SK-N-SH (cell line): ENCODE measurements at regions not wholly inside any gene's neighbourhood (a gene's known extent, or its start where the extent isn't known, plus 50 kb on each side); places are given as distances from the start of the nearest gene placed in this dataset.

Source experiments
- CTCF ChIA-PET: fragments of 300-600, 350-600 bp; formaldehyde crosslinking; extraction: SDS; loops from one replicate; lab custom pipeline; 2021; lab: Yijun Ruan, JAX
- POLR2A ChIA-PET: fragments of 350-600 bp; sonication (Branson Sonifier 250); formaldehyde crosslinking; extraction: SDS; loops from one replicate; lab custom pipeline; 2020; ENCODE audit warnings: antibody characterized with exemption, inconsistent platforms; lab: Yijun Ruan, JAX
- DNase-seq: peaks from one replicate; pipeline ENCODE4 v3.0.0; 2012
- H2AFZ ChIP-seq: fragments of 200-600 bp; sonication (generic); 2 replicates; pipeline ENCODE4 v1.8.1; 2016; ENCODE audit warnings: antibody characterized with exemption, mild to moderate bottlenecking, low read depth
- H3F3A ChIP-seq: fragments of 200-600 bp; sonication (generic); replicated peaks from 2 replicates; pipeline ENCODE3; 2016; ENCODE audit warnings: antibody characterized with exemption, mild to moderate bottlenecking; ENCODE audit not compliant: insufficient read depth
- H3K27ac ChIP-seq, 2 experiments: fragments of 200-500 bp in 1 of 2; fragments of 200-600 bp in 1 of 2; sonication (Bioruptor generic) in 1 of 2; sonication (generic), shearing (Covaris generic) in 1 of 2; 2 replicates each; pipeline versions ENCODE4 v1.5.1 to v1.6.1; 2014 to 2016; ENCODE audit warnings: low read depth in 2 of 2, inconsistent platforms in 1 of 2, low read length in 1 of 2, mild to moderate bottlenecking in 1 of 2, mixed read lengths in 1 of 2
- H3K27me3 ChIP-seq: fragments of 200-600 bp; sonication (generic), shearing (Covaris generic); 2 replicates; pipeline ENCODE4 v1.6.1; 2016; ENCODE audit warnings: mixed run types; ENCODE audit not compliant: insufficient read depth
- H3K36me3 ChIP-seq, 2 experiments: fragments of 200-500 bp in 1 of 2; fragments of 200-600 bp in 1 of 2; sonication (Bioruptor generic) in 1 of 2; sonication (generic) in 1 of 2; replicated peaks in 1 of 2; 2 replicates each; pipeline versions ENCODE3 to v1.5.1; 2014 to 2016; ENCODE audit warnings: low read length in 1 of 2, mild to moderate bottlenecking in 1 of 2; ENCODE audit not compliant: insufficient read depth in 2 of 2, control insufficient read depth in 1 of 2
- H3K4me1 ChIP-seq, 2 experiments: fragments of 200-500 bp in 1 of 2; fragments of 200-600 bp in 1 of 2; sonication (Bioruptor generic) in 1 of 2; sonication (generic), shearing (Covaris generic) in 1 of 2; 2 replicates each; pipeline versions ENCODE4 v1.5.1 to v1.6.1; 2014 to 2016; ENCODE audit warnings: low read depth in 1 of 2, low read length in 1 of 2, mixed run types in 1 of 2; ENCODE audit not compliant: insufficient read depth in 2 of 2, control insufficient read depth in 1 of 2
- H3K4me2 ChIP-seq: fragments of 200-600 bp; sonication (generic), shearing (Covaris generic); 2 replicates; pipeline ENCODE4 v1.6.1; 2017; ENCODE audit warnings: mixed run types
- H3K4me3 ChIP-seq, 2 experiments: fragments of 200-500 bp in 1 of 2; fragments of 200-600 bp in 1 of 2; sonication (Bioruptor generic) in 1 of 2; sonication (generic), shearing (Covaris generic) in 1 of 2; 2 replicates each; pipeline versions ENCODE4 v1.5.1 to v1.8.1; 2014 to 2016; ENCODE audit warnings: low read depth in 2 of 2, inconsistent platforms in 1 of 2, low read length in 1 of 2, mild to moderate bottlenecking in 1 of 2, mixed read lengths in 1 of 2, moderate library complexity in 1 of 2
- H3K79me2 ChIP-seq: fragments of 200-600 bp; sonication (generic); 2 replicates; pipeline ENCODE4 v1.8.1; 2017; ENCODE audit warnings: mild to moderate bottlenecking; ENCODE audit not compliant: insufficient read depth
- H3K9ac ChIP-seq: fragments of 200-600 bp; sonication (generic); 2 replicates; pipeline ENCODE4 v1.6.1; 2017; ENCODE audit warnings: mixed run types
- H3K9me2 ChIP-seq: fragments of 200-600 bp; sonication (generic); 2 replicates; pipeline ENCODE4 v1.6.1; 2017; ENCODE audit warnings: mixed run types
- H3K9me3 ChIP-seq: fragments of 200-600 bp; sonication (generic); 2 replicates; pipeline ENCODE4 v1.6.1; 2017; ENCODE audit warnings: mixed run types, mild to moderate bottlenecking, moderate library complexity
- H4K20me1 ChIP-seq: fragments of 200-600 bp; sonication (generic); 2 replicates; pipeline ENCODE4 v1.6.1; 2017; ENCODE audit warnings: mild to moderate bottlenecking, mixed run types; ENCODE audit not compliant: insufficient read depth
- ELF1 ChIP-seq: IDR thresholded peaks from 2 replicates; pipeline ENCODE4 v1.4.0; 2012
- EP300 ChIP-seq, 2 experiments: IDR thresholded peaks; 2 replicates each; pipeline versions ENCODE4 v1.4.0 to v1.6.1; 2012; ENCODE audit warnings: borderline replicate concordance in 1 of 2, low read depth in 1 of 2, low read length in 1 of 2
- EZH2phosphoT487 ChIP-seq: fragments of 200-600 bp; sonication (generic); IDR thresholded peaks from 2 replicates; pipeline ENCODE4 v1.6.1; 2017; ENCODE audit warnings: low read depth, mixed run types, mild to moderate bottlenecking, antibody characterized with exemption, moderate library complexity, borderline replicate concordance
- FOSL2 ChIP-seq: IDR thresholded peaks from 2 replicates; pipeline ENCODE4 v1.4.0; 2012; ENCODE audit warnings: low read depth, mild to moderate bottlenecking, moderate library complexity, borderline replicate concordance
- FOXM1 ChIP-seq: IDR thresholded peaks from 2 replicates; pipeline ENCODE4 v1.4.0; 2012; ENCODE audit warnings: low read depth, mild to moderate bottlenecking
- GATA2 ChIP-seq: sonication (generic); formaldehyde crosslinking; IDR thresholded peaks from 2 replicates; pipeline ENCODE4 v1.5.0; 2020; ENCODE audit warnings: mild to moderate bottlenecking, missing genetic modification reagents
- MEF2A ChIP-seq: IDR thresholded peaks from 2 replicates; pipeline ENCODE4 v1.4.0; 2012; ENCODE audit warnings: low read depth, borderline replicate concordance
- NRF1 ChIP-seq: IDR thresholded peaks from 2 replicates; pipeline ENCODE4 v1.6.1; 2012; ENCODE audit warnings: low read depth, mild to moderate bottlenecking, low read length
- SIN3A ChIP-seq: IDR thresholded peaks from 2 replicates; pipeline ENCODE4 v1.6.1; 2012; ENCODE audit warnings: low read depth, mild to moderate bottlenecking, low read length, moderate library complexity, borderline replicate concordance
- SMC3 ChIP-seq: IDR thresholded peaks from 2 replicates; pipeline ENCODE4 v1.6.1; 2012; ENCODE audit warnings: low read depth, low read length, improper control_type of control experiment
- TAF1 ChIP-seq: IDR thresholded peaks from 2 replicates; pipeline ENCODE4 v1.6.1; 2012; ENCODE audit warnings: low read depth, mild to moderate bottlenecking, low read length, moderate library complexity, borderline replicate concordance
- TCF12 ChIP-seq: IDR thresholded peaks from 2 replicates; pipeline ENCODE4 v1.4.0; 2012
- TEAD4 ChIP-seq: IDR thresholded peaks from 2 replicates; pipeline ENCODE4 v1.4.0; 2012; ENCODE audit warnings: mild to moderate bottlenecking, borderline replicate concordance; ENCODE audit not compliant: insufficient read depth
- WGBS: methylation state at CpG from one replicate; pipeline ENCODE4 v1.1.6; 2017; ENCODE audit warnings: low lambda C conversion rate; 5-methylcytosine and 5-hydroxymethylcytosine counted together
- TF ChIP-seq, protein P1 (sequence below): fragments of 150-350 bp; IDR thresholded peaks from 2 replicates; pipeline ENCODE4 v1.6.1; 2017; ENCODE audit warnings: antibody characterized with exemption, low read length, low read depth, borderline replicate concordance
- TF ChIP-seq, protein P2 (sequence below): fragments of 200-600 bp; sonication (generic); IDR thresholded peaks from 2 replicates; pipeline ENCODE4 v1.6.1; 2017; ENCODE audit warnings: antibody characterized with exemption, mild to moderate bottlenecking, moderate library complexity
- TF ChIP-seq, protein P3 (sequence below): IDR thresholded peaks from 2 replicates; pipeline ENCODE4; 2012
- TF ChIP-seq, protein P4 (sequence below): IDR thresholded peaks from 2 replicates; pipeline ENCODE4 v1.4.0; 2012; ENCODE audit warnings: low read depth
- TF ChIP-seq, protein P5 (sequence below): fragments of 150-350 bp; IDR thresholded peaks from 2 replicates; pipeline ENCODE4 v1.6.1; 2016; ENCODE audit warnings: mild to moderate bottlenecking, low read depth, low read length

DNA sequence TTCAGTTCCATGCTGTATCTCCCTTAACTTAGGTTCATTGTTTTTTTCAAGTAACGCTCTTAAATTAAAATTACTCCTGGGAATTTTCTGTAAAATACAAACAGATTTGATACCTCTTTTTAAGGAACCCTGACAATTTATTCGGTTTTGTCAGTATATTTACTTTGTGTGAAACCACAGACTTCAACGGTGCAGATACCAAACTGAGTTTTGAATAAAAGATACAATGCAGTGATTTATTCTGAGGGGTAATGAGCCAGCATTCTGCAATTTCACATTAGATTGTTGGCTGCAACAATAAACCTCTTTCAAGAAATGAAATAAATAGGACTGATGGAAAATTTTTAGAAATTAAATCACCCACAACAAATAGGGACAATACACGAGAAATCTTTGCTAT, 308.6 kb upstream of the EDIL3 start:
- H3K27me3 ChIP-seq: no peaks in the 10 kb centered on the region
- H3F3A ChIP-seq: peaks cover 2% of the 10 kb centered on the region
- ChIA-PET CTCF (no interaction called here), POLR2A (no interaction called here)
- H3K79me2 ChIP-seq: no peaks in the 10 kb centered on the region
- H3K4me3 ChIP-seq: no peak overlapping the region
- TF ChIP-seq, protein P1, sequence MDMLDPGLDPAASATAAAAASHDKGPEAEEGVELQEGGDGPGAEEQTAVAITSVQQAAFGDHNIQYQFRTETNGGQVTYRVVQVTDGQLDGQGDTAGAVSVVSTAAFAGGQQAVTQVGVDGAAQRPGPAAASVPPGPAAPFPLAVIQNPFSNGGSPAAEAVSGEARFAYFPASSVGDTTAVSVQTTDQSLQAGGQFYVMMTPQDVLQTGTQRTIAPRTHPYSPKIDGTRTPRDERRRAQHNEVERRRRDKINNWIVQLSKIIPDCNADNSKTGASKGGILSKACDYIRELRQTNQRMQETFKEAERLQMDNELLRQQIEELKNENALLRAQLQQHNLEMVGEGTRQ: no peak
- TF ChIP-seq SIN3A (no peak), GATA2 (CRISPR knock-in tag) (no peak), TEAD4 (no peak), ELF1 (no peak), FOXM1 (no peak), FOSL2 (no peak), MEF2A (no peak), NRF1 (no peak), EZH2phosphoT487 (no peak), EP300 (IDR thresholded peaks at IDR 0.05; ENCODE audit: borderline replicate concordance in 1 of 2, low read depth in 1 of 2, low read length in 1 of 2) (no peak), TCF12 (no peak), TAF1 (no peak), SMC3 (no peak)
- TF ChIP-seq, protein P2, sequence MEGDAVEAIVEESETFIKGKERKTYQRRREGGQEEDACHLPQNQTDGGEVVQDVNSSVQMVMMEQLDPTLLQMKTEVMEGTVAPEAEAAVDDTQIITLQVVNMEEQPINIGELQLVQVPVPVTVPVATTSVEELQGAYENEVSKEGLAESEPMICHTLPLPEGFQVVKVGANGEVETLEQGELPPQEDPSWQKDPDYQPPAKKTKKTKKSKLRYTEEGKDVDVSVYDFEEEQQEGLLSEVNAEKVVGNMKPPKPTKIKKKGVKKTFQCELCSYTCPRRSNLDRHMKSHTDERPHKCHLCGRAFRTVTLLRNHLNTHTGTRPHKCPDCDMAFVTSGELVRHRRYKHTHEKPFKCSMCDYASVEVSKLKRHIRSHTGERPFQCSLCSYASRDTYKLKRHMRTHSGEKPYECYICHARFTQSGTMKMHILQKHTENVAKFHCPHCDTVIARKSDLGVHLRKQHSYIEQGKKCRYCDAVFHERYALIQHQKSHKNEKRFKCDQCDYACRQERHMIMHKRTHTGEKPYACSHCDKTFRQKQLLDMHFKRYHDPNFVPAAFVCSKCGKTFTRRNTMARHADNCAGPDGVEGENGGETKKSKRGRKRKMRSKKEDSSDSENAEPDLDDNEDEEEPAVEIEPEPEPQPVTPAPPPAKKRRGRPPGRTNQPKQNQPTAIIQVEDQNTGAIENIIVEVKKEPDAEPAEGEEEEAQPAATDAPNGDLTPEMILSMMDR: no peak
- TF ChIP-seq, protein P3, sequence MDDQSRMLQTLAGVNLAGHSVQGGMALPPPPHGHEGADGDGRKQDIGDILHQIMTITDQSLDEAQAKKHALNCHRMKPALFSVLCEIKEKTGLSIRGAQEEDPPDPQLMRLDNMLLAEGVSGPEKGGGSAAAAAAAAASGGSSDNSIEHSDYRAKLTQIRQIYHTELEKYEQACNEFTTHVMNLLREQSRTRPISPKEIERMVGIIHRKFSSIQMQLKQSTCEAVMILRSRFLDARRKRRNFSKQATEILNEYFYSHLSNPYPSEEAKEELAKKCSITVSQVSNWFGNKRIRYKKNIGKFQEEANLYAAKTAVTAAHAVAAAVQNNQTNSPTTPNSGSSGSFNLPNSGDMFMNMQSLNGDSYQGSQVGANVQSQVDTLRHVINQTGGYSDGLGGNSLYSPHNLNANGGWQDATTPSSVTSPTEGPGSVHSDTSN: no peak
- TF ChIP-seq, protein P4, sequence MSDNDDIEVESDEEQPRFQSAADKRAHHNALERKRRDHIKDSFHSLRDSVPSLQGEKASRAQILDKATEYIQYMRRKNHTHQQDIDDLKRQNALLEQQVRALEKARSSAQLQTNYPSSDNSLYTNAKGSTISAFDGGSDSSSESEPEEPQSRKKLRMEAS: no peak
- TF ChIP-seq, protein P5, sequence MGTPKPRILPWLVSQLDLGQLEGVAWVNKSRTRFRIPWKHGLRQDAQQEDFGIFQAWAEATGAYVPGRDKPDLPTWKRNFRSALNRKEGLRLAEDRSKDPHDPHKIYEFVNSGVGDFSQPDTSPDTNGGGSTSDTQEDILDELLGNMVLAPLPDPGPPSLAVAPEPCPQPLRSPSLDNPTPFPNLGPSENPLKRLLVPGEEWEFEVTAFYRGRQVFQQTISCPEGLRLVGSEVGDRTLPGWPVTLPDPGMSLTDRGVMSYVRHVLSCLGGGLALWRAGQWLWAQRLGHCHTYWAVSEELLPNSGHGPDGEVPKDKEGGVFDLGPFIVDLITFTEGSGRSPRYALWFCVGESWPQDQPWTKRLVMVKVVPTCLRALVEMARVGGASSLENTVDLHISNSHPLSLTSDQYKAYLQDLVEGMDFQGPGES: no peak
- no peak overlapping the region for H3K27ac ChIP-seq
- WGBS: 15% methylated on average over 4 of the region's 4 CpGs
- H3K9ac ChIP-seq: no peak overlapping the region
- DNase-seq: no peak
- H3K9me2 ChIP-seq: no peaks in the 10 kb centered on the region
- 0 out of 2 replicates have a peak, but pooled peaks cover 4% of the 10 kb centered on the region for H3K9me3 ChIP-seq
- H3K4me1 ChIP-seq: no peaks in the 10 kb centered on the region
- H3K4me2 ChIP-seq: no peak overlapping the region
- no peaks in the 10 kb centered on the region for H4K20me1 ChIP-seq
- no peaks in the 10 kb centered on the region for H3K36me3 ChIP-seq
- H2AFZ ChIP-seq: no peak overlapping the region
